ENCODE measurements at regions not wholly inside any gene's neighbourhood (a gene's known extent, or its start where the extent isn't known, plus 50 kb on each side); places are given as distances from the start of the nearest gene placed in this dataset.

GRCh38 chr13:65670014-65670625 lies 1560.0 kb downstream of the PCDH9 start:
- no peaks in the 10 kb centered on the region for H3K36me3 ChIP-seq
- no peak for TF ChIP-seq CTCF (IDR thresholded peaks at IDR 0.05; ENCODE audit: low read depth, low read length)
- H3K4me1 ChIP-seq: no peaks in the 10 kb centered on the region
- DNase-seq: no peak
- no peaks in the 10 kb centered on the region for H3K9me3 ChIP-seq
- H3K27me3 ChIP-seq: no peaks in the 10 kb centered on the region
- no peak overlapping the region for H3K4me3 ChIP-seq (ENCODE audit: low read depth, low read length)

GRCh38 chr13:65660731-65661130 lies 1569.4 kb downstream of the PCDH9 start:
- no peak for TF ChIP-seq CTCF (IDR thresholded peaks at IDR 0.05; ENCODE audit: low read depth, low read length)
- no peak overlapping the region for H3K4me3 ChIP-seq (ENCODE audit: low read depth, low read length)
- no peaks in the 10 kb centered on the region for H3K27me3 ChIP-seq
- no peaks in the 10 kb centered on the region for H3K4me1 ChIP-seq
- H3K36me3 ChIP-seq: no peaks in the 10 kb centered on the region
- no peaks in the 10 kb centered on the region for H3K9me3 ChIP-seq
- no peak for DNase-seq

DNA sequence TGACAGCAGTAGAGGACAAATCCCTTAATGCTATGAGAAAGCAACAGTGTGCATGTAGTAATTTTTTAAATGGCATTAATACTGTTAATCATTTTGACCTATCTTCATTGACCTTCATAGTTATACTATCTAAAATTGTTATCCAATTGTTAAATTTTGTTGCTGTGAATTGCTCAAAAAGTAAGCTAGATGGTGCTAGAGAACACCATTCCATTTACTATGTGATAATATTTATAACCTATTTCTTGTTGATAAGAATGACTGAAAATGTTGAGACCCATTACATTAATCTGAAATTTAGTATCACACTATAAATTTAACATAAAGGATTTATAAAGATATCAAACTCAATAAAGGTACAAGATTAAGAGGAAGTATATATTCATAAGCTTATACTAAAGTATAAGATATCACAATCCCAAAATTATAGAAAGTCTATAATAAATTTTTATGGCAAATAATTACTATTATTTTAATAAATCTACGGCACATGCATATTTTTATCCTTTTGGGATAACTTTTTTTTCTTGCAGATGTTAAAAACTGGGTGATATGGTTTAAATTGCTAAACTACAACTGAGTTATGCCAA lies 1573.3 kb downstream of the PCDH9 start:
- Histone ChIP-seq H3K9me3 (no peaks in the 10 kb centered on the region), H3K27me3 (no peaks in the 10 kb centered on the region), H3K36me3 (no peaks in the 10 kb centered on the region), H3K4me3 (ENCODE audit: low read depth, low read length) (no peak overlapping the region), H3K4me1 (peaks cover 4% of the 10 kb centered on the region; the same call in 1 of the 2 replicates)
- DNase-seq: no peak
- TF ChIP-seq CTCF (IDR thresholded peaks at IDR 0.05; ENCODE audit: low read depth, low read length): peak; percentile 49

DNA sequence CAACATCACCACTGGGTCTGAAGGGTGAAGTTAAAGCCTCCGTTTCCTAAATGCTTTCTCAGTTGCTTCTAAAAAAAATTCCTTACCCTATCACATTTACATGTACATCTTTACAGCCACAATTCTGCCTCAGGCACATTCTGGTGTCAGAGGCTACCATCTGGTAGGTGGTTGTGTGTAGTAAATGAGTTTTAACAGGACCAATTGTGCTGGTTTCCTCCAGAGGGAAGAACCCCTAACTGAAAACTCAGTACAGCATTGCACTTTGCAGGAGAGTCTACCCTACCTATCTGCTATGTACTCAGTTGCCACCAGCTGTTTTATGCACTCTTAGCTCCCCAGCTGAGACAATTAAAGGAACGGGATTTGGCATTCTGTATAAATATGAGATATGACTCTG lies 1576.5 kb downstream of the PCDH9 start:
- peak; percentile 69 for DNase-seq
- Histone ChIP-seq H3K4me3 (ENCODE audit: low read depth, low read length) (no peak overlapping the region), H3K36me3 (no peaks in the 10 kb centered on the region), H3K27me3 (no peaks in the 10 kb centered on the region), H3K9me3 (no peaks in the 10 kb centered on the region), H3K4me1 (peaks cover 4% of the 10 kb centered on the region; the same call in 1 of the 2 replicates)
- TF ChIP-seq CTCF (IDR thresholded peaks at IDR 0.05; ENCODE audit: low read depth, low read length): no peak; the same call in 1 of the 2 replicates

- peaks cover 4% of the 10 kb centered on the region; the same call in 1 of the 2 replicates for H3K4me1 ChIP-seq
- no peak for TF ChIP-seq CTCF (IDR thresholded peaks at IDR 0.05; ENCODE audit: low read depth, low read length)
Observed at GRCh38 chr13:65650321-65650720, 1579.8 kb downstream of the PCDH9 start.

GRCh38 chr13:65642996-65643395 lies 1587.1 kb downstream of the PCDH9 start:
- no peak for DNase-seq
- Histone ChIP-seq H3K9me3 (no peaks in the 10 kb centered on the region), H3K4me3 (ENCODE audit: low read depth, low read length) (no peak overlapping the region), H3K4me1 (peaks cover 8% of the 10 kb centered on the region; the same call in 1 of the 2 replicates), H3K36me3 (no peaks in the 10 kb centered on the region), H3K27me3 (no peaks in the 10 kb centered on the region)
- no peak for TF ChIP-seq CTCF (IDR thresholded peaks at IDR 0.05; ENCODE audit: low read depth, low read length)

More at GRCh38 chr13:65650321-65650720, 1579.8 kb downstream of the PCDH9 start:
- Histone ChIP-seq H3K4me3 (ENCODE audit: low read depth, low read length) (no peak overlapping the region), H3K27me3 (no peaks in the 10 kb centered on the region), H3K9me3 (no peaks in the 10 kb centered on the region), H3K36me3 (no peaks in the 10 kb centered on the region)
- DNase-seq: no peak

All from BE2C (cell line).